IMR-90 (cell line): ENCODE measurements at regions not wholly inside any gene's neighbourhood (a gene's known extent, or its start where the extent isn't known, plus 50 kb on each side); places are given as distances from the start of the nearest gene placed in this dataset.

Source experiments
- CEBPB ChIP-seq: IDR thresholded peaks from 2 replicates; pipeline ENCODE4 v1.6.1; 2012; ENCODE audit warnings: low read depth, low read length, improper control_type of control experiment
- CHD1 ChIP-seq: IDR thresholded peaks from 2 replicates; pipeline ENCODE4 v1.6.1; 2012; ENCODE audit warnings: low read depth, low read length, improper control_type of control experiment
- CTCF ChIP-seq: conservative IDR thresholded peaks from 2 replicates; pipeline ENCODE4 v1.5.1; 2012; ENCODE audit warnings: mild to moderate bottlenecking, low read depth, low read length, improper control_type of control experiment
- MAZ ChIP-seq: IDR thresholded peaks from 2 replicates; pipeline ENCODE4 v1.6.1; 2012; ENCODE audit warnings: low read depth, mild to moderate bottlenecking, low read length, improper control_type of control experiment, moderate library complexity, borderline replicate concordance
- MXI1 ChIP-seq: IDR thresholded peaks from 2 replicates; pipeline ENCODE4 v1.6.1; 2012; ENCODE audit warnings: low read depth, mild to moderate bottlenecking, low read length, moderate library complexity, borderline replicate concordance
- POLR2A ChIP-seq: IDR thresholded peaks from 2 replicates; pipeline ENCODE4 v1.6.1; 2012; ENCODE audit warnings: mild to moderate bottlenecking, low read depth, low read length
- RAD21 ChIP-seq: IDR thresholded peaks from 2 replicates; pipeline ENCODE4 v1.6.1; 2012; ENCODE audit warnings: low read length, improper control_type of control experiment
- RCOR1 ChIP-seq: IDR thresholded peaks from 2 replicates; pipeline ENCODE4 v1.6.1; 2012; ENCODE audit warnings: mild to moderate bottlenecking, low read length, improper control_type of control experiment; ENCODE audit not compliant: insufficient replicate concordance
- USF2 ChIP-seq: fragments of 150-350 bp; IDR thresholded peaks from 2 replicates; pipeline ENCODE4 v1.6.1; 2017; ENCODE audit warnings: mild to moderate bottlenecking, antibody characterized with exemption, low read length, low read depth

- TF ChIP-seq POLR2A, result no peak
- no peak for TF ChIP-seq CEBPB
- TF ChIP-seq MXI1, result no peak
- TF ChIP-seq USF2, result no peak
- TF ChIP-seq CTCF, result no peak
- TF ChIP-seq RAD21, result no peak
- no peak for TF ChIP-seq RCOR1
- no peak for TF ChIP-seq CHD1
- TF ChIP-seq MAZ, result no peak
Measured at GRCh38 chr3:74115906-74116305, 491.2 kb upstream of the PDZRN3 start.
